HG03460 (cell line): ENCODE measurements at regions not wholly inside any gene's neighbourhood (a gene's known extent, or its start where the extent isn't known, plus 50 kb on each side); places are given as distances from the start of the nearest gene placed in this dataset.
"Not testable (repeated sequence)": the region's sequence is repeated elsewhere in the genome, so short reads cannot be mapped to it uniquely, and the experiment has no call there.

Experiments
- ATAC-seq: cut with Tn5 transposase; IDR thresholded peaks from one replicate; pipeline ENCODE4 v1.9.1; 2021; ENCODE audit not compliant: unreplicated experiment

DNA sequence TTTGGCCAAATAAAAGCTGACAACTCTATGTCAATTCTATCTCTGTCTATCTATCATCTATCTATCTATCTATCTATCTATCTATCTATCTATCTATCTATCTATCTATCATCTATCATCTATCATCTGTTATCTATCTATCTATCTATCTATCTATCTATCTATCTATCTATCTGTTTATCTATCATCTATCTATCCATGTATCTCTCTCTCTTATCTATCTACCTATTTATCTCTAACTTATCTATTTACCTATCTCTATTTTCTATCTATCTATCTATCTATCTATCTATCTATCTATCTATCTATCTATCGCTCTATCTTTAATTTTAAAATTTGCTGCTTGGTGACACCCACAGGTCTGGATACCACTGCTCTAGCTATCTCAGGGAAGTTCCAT is 271.1 kb downstream of the VRK1 start:
- ATAC-seq: not testable (repeated sequence)

DNA sequence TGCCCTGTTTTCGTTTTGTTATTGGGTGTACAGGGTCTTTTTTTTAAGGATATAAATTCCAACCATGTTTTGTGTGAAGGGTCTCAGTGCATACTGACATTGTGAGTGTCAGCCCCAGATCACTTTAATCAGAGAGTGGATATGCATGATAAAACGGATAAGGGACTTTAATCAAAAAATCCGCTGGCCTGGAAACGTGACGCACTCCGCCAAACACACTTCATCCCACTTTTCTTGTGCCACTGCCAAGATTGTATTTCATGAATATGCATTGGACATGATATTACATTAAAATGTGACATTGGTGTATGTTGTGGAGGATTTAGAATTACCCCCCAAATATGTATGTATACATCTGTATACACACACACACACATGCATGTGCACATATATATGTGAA is 273.1 kb downstream of the VRK1 start:
- no peak for ATAC-seq

DNA sequence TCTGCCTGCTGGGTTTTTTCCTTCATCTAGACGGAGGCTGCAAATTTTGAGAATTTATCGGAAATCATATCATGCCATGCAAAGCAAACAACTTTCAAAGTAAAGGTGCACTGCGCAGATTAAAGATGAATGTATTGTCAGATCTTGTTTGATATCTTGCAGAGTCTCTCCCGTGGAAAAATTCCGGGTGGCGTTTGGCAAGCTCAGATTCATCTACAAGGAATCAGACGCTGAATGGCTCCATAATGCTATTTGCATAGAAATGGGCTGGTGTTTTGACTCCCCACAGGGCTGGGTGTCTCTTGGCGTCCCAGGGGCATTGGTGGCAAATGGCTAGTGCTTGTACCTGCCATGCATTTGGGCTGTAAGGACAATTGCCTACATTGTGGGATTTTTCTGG is 274.0 kb downstream of the VRK1 start:
- no peak for ATAC-seq

DNA sequence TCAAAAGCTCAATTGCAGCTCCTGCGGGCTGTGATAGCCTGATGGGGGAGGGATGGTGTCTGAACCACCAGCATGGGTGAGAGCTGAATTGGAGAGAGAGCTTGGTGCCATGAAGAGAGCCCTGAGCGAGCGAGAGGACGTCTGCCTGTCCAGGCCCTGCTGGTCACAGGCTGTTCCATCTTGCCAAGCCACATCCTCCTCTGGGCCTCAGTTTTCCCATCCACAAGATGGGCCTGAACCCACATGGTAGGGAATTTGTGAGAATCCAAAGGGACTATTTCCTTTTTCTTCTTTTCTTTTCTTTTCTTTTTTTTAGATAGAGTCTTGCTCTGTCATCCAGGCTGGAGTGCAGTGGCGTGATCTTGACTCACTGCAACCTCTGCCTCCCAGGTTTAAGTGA is 276.4 kb downstream of the VRK1 start:
- no peak for ATAC-seq

DNA sequence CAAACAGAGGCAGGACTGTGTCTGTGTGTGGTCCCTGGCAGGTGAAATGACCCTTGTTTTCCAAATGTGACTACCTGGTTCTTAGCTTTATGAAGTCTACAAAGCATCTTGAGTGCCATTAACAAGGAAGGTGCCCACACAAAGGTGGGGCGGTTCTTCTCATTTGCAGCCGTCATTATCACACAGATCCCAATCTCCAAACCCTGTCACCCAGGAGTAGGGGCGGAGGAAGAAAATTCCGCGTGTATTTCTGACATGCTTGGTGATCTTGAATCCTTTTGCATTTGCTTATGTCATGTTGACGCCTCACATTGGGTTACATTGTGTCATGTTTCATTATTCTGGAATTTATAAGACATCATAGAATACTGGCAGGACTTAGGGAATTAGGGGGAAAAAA is 277.3 kb downstream of the VRK1 start:
- ATAC-seq: no peak

DNA sequence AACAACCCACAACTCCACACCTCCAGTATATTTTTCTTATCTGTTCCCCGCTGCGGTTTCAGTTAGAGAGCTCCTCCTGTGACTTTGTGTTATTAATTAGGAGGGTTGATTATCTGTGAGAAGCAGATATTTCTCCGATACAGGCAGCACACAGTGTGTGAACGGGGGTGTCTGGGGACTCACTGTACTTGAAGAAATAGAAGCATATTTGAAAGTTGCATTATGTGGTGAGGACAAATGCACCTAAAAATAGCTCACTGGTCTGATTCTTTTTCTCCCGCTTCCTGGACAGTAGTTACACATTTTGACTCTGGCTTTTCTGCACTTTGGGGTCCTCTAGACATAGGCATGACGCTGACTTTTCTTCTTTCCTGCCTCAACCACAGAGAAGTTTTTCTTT is 277.7 kb downstream of the VRK1 start:
- ATAC-seq: peak; percentile 57

DNA sequence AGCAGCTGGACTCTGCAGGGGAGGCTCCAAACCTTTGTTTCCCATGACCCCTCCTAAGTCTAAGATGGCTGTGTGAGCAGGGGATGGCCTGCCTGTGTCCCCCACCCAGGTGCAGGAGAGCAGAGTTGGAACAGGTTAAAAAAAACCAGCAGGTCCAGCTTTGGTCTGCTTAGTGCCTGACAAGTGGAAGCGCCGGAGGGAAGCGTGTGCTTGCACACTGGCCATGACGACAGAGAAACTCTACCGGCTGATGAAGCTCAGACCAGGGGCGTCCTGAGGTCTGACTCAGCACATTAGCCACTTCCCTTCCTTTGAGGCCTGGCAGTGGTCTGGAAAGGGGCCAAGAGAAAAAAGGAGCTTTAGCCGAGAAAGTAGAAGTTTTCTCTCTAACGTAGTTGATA is 280.1 kb downstream of the VRK1 start:
- peak; percentile 90 for ATAC-seq

DNA sequence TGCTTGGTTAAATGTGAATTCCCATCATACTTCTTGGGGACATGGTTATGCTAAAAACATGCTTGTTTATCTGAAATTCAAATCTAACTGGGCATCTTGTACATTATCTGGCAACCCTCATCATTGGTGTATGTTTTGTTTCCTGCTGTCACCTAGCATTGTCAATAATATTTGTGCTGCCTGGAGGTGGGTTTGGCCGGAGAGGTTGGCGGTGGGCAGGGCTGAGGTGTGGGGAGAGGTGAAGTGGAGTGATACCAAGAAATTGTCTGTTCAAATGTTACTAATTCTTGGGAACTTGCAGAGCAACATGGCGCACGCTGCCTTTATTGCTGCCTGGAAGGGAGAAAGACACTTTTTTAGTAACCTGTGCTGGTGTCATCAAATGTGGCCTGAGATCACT is 280.5 kb downstream of the VRK1 start:
- ATAC-seq: no peak

DNA sequence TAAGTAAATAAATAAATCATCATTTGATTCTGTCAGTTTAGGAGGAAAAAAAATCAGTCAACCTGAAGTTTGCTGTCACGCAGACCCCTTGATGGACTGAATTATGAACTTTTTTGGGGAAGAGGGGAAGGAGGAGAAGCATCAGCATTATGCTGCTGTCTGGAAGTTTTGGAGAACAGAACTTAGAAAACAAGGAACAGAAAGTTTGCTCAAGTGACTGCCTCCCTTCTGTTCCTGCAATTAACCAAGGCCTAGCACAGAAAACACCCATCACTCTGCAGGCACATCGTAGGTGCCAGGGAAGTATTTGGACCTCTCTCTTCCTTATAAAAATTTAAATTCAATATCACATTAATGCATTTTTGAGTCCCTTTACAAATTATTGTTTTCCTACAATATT is 283.8 kb downstream of the VRK1 start:
- no peak for ATAC-seq

DNA sequence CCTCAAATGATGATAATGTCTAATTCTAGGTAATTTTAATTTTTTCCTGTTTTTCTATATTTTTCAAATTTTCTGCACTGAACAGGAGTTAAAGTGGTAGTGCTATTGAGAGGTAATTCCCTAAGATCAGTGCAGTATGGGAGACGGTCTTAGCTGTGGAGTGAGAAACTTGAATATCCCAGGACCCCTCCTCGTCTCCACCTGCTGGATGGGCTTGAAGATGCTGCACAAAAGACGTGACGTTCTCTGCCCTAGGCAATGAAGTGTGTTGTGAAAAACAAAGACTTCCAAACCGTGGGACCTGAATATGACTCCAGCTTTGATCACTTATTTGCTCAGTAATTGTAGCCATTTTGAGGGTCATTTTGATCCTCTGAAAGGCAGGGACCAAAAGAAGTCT is 298.1 kb downstream of the VRK1 start:
- no peak for ATAC-seq

DNA sequence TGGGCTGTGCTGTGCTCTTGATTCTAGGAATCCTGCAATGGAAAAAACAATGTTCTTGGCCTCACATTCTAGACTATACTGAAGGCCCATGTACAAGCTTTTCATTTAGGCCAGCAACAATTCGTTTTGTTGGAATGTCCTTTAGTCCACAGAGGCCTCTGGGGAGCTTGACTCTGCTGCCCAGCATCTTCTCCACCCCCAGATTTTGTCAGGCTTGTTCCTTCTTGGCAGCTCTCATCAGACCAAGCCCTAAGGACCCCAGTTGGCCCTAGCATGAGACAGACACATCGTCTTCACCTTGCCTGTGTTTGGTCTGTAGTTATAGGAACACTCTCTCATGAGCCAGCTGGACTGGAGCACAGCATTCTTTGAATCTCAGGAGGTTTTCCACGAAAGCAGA is 300.1 kb downstream of the VRK1 start:
- no peak for ATAC-seq

DNA sequence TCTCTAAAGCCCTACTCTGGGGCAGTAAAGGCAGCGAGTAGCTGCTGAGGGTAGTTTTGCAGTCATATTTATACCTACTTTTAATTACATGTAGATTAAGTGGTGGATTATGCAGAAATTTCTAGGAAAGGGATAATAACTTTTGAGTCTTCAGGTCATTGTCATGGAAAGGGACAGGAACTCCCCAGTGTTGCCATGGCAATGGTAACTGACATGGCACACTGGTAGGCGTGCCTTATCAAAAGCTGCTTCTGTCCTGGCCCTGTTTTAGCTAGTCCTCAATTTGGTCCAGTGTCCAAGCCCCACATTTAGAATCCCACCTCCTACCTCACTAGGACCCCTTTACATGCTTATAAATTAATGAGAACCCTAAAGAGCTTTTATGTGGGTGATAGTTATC is 303.1 kb downstream of the VRK1 start:
- ATAC-seq: no peak

DNA sequence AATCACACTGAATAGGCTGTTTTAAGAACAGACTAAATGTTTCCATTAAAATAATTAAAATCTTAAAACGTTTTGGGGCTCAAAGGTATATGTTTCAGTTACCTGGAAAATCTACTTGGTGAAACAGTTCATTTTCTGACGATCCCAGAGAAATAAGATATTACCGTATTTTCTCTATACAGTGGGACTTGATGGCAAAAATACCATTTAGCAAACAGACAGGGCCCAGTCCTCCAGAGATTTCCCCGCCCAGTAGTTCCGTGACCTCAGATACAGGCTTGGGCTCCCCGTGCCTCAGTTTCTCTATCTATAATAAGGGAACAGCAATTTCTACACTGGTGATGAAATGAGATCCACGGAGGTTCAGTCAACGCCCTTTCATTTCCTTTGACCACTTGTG is 304.4 kb downstream of the VRK1 start:
- ATAC-seq: no peak

DNA sequence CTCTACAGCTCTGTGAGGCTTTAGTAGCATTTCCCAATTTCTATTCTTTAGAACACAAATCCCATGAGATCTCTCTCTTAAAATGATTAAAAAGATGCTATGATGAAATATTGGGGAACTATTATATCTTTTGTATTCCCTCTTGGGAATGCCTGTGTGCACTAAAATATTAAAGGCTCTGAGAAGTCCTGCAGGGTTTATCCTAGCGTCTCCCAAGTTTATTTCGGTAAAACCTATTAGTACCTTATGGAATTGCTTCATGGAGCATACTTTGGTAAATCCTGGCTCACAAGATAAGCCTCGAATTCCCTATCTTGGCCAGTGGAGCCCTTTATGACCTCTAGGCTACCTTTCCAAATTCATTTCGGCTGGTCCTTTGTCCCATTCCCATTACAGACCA is 306.8 kb downstream of the VRK1 start:
- ATAC-seq: no peak

DNA sequence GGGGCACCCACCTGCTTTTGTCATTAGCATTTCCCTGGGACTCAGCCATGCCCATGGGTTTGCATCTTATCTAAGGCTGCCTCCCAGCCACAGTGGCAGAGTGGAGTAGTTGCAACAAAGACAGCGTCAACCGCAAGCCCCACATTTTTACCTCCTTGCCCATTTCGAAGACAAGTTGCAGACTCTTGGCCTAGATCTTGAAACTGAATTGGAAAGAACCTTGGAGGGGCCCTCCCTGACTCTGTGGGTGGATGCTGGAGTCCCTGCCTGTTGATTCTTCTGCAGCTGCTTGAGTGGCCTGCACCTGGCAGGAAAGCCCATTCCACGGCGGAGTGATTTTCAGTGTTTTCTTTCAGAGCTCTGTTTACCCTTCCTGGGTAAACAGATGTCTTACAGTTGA is 309.0 kb downstream of the VRK1 start:
- ATAC-seq: peak; percentile 58

DNA sequence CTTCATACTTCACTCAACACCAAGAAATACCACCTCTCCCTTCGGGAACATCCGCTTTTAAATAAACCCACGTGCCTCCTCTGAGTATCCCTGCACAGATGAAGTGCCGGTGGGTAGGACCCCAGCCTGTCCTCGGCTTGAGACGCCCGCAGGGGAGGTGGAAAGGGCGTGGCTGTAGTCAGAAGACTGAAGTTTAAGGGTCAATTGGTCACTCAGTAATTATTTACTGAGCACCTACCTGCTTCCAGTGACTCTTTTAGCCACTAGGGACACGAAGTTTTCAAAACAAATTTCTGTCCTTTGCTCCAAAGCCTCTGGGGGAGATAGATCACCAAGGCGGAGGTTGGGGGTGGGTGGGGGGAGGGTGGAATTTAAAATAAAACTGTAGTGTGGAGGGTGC is 309.4 kb downstream of the VRK1 start:
- ATAC-seq: no peak

DNA sequence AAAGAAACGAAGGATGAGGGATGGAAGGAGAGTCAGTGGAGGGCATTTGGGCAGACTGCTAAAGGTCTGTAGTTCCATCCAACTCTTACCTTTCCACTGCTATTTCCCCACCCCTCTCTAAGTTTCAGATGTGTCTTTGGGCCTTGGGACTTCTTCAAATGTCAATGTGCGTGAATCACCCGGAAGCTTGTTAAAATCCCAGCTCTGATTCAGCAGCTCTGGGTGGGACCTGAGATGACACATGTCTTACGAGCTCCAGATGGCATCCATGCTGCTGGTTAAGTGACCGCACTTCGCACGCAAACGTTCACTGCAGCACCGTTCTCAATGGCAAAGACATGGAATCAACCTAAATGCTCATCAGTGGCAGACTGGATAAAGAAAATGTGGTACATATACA is 309.9 kb downstream of the VRK1 start:
- ATAC-seq: no peak

DNA sequence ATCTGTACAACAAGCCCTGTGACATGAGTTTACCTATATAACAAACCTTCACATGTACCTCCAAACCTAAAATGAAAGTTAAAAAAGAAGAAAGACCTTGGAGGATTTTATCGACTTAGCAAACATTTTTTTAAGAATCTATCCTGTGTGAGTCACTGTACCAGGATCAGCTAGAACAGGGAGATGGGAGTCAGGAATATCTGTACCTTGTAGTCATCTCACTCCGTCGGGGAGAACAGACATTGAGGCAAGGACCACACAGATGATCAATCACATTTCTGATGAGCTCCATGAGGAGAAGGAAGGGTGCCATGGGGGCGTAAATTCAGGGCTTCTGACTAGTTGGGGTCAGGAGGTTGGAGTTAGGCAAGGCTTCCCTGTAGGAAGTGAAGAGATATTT is 310.6 kb downstream of the VRK1 start:
- ATAC-seq: no peak

DNA sequence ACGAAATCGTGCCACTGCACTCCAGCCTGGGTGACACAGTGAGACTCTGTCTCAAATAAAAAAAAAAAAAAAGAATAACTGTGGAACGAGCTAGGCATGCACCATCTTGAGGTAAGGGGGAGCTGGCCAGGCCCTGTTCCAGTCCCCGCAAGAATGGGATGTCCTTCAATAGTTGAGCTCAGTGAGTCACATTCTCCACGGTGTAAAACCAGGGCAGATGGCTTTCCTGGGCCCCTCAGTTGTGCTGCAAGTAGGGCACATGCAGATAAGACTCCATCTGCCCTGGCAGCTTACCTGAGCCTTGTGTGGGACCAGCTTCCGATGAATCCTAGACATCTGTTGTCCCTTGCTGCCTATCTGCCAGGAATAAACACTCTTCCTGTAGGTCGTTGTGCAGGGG is 312.1 kb downstream of the VRK1 start:
- ATAC-seq: no peak

DNA sequence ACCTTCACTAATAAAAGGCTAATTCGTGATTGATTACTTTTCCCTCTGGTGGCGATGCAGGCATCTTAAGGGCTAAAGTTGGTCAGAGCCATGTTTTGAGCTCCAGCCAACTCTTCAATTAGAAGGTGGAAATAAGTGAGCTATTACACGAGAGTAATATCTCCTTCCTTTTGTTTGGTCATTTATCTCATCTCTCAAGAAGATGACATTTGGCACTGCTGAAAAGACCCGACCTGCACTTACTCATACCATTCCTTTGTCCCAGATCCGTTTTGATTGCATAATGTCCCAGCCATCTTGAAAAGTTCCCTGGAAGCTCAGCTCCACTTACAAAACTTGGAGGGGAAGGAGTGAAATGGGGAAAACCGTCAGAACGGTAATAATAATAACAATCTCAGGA is 316.2 kb downstream of the VRK1 start:
- no peak for ATAC-seq

DNA sequence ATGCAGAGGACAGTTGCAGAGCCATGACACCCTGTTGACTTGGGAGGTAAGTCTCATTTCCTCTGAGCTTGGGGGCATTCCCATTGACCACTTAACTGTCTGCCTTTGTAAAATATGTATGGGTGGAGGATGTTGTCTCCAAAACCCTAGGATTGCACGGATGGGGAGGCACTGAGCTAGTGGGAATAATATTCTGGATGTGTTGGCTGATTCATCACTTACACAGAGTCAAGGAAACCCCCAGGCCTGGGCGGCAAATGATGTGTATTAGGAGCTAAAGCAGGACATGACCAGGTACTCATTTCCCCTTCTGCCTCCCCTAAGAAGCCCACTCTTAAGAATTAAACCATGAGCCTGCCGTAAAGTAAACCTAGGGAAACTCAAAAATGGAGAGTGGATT is 319.4 kb downstream of the VRK1 start:
- ATAC-seq: no peak

DNA sequence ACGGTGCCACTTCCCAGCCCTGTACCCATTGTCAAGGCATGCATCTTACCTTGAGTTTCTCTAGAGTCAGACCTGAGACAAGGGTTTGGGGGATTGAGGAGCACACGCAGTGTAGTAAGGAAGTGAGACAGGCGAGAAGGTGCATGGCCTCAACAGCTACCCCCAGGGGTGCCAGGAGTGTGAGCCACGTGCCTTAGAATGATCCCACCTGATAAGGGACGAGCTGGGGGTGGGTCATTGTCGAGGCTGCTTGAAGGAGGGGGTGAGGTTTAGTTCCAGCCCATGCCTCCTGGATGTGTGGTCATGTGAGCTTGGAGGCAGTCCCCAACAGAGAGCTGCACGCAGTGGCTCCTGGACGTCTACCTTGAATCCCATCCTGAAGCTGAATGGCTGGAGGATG is 320.5 kb downstream of the VRK1 start:
- no peak for ATAC-seq

DNA sequence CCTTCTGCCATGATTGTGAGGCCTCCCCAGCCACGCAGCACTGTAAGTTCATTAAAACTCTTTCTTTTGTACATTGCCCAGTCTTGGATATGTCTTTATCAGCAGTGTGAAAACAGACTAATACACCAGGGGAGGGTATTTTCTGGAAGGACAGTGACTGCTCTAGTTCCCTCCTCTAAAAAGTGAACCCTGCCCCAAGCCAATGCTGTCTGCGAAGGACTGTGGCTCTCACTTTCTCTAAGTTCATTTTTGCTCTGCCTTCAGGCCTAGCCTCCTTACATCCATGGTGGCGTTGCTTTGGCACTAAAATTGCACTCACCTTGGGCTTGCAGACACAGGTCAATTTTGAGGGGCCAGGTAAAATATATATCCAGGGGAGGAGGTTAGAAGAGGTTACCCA is 323.0 kb downstream of the VRK1 start:
- ATAC-seq: no peak

DNA sequence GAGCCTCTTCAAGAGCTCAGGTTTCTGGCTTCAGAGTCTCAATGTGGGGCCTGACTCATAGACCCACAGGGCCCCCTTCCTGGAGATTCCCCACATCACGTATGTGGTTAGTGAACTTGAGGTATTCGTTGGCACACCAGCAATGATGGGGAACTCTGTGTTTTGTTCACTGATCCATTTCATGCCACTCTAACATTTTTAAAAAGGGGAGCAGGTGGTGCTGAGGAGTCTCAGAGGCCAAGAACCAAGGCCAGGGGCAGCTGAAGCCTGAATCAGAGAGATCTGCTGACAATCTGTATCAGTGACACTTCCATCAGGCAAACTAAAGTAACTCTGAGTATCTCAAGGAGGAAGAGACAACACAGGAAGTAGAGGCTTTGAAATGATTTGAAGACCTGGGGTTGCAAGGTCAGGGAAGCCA is 323.4 kb downstream of the VRK1 start:
- peak; percentile 71 for ATAC-seq
